OCI-LY1 (cell line): ENCODE measurements at regions not wholly inside any gene's neighbourhood (a gene's known extent, or its start where the extent isn't known, plus 50 kb on each side); places are given as distances from the start of the nearest gene placed in this dataset.

Source experiments
- H2AFZ ChIP-seq: fragments of 200-600 bp; sonication (generic), shearing (Covaris generic); 2 replicates; pipeline ENCODE4 v1.6.0; 2014; ENCODE audit warnings: antibody characterized with exemption, mild to moderate bottlenecking, low read length
- H3F3A ChIP-seq: fragments of 200-600 bp; sonication (generic), shearing (Covaris generic); 2 replicates; pipeline ENCODE4 v1.6.0; 2014; ENCODE audit warnings: mild to moderate bottlenecking, antibody characterized with exemption, low read length, moderate library complexity; ENCODE audit not compliant: insufficient read depth
- H3K27ac ChIP-seq: fragments of 200-600 bp; sonication (generic); 2 replicates; pipeline ENCODE4 v1.5.1; 2014; ENCODE audit warnings: low read length, mixed run types, mild to moderate bottlenecking, low read depth; ENCODE audit not compliant: poor library complexity, severe bottlenecking
- H3K27me3 ChIP-seq: fragments of 200-600 bp; sonication (generic); 2 replicates; pipeline ENCODE4 v1.6.0; 2014; ENCODE audit warnings: antibody characterized with exemption, mild to moderate bottlenecking, low read length, moderate library complexity; ENCODE audit not compliant: insufficient read depth
- H3K36me3 ChIP-seq: fragments of 200-600 bp; sonication (generic); 2 replicates; pipeline ENCODE4 v1.6.1; 2014; ENCODE audit warnings: mild to moderate bottlenecking, antibody characterized with exemption, low read length, moderate library complexity, mixed read lengths; ENCODE audit not compliant: insufficient read depth
- H3K4me1 ChIP-seq: fragments of 200-600 bp; sonication (generic); 2 replicates; pipeline ENCODE4 v1.5.1; 2014; ENCODE audit warnings: mild to moderate bottlenecking, low read length, moderate library complexity; ENCODE audit not compliant: insufficient read depth, severe bottlenecking
- H3K4me2 ChIP-seq: fragments of 200-600 bp; sonication (generic), shearing (Covaris generic); 2 replicates; pipeline ENCODE4 v1.6.1; 2014; ENCODE audit warnings: low read length
- H3K4me3 ChIP-seq: fragments of 200-600 bp; sonication (generic); 2 replicates; pipeline ENCODE4 v1.5.1; 2014; ENCODE audit warnings: low read length, low read depth, mild to moderate bottlenecking, mixed read lengths; ENCODE audit not compliant: poor library complexity, severe bottlenecking
- H3K79me2 ChIP-seq: fragments of 200-600 bp; shearing (Covaris generic); 2 replicates; pipeline ENCODE4 v1.6.1; 2016; ENCODE audit warnings: mixed run types, low read length, mixed read lengths; ENCODE audit not compliant: insufficient read depth
- H3K9ac ChIP-seq: fragments of 200-600 bp; sonication (generic), shearing (Covaris generic); 2 replicates; pipeline ENCODE4 v1.6.1; 2014; ENCODE audit warnings: mild to moderate bottlenecking, low read length, mixed read lengths
- H3K9me2 ChIP-seq: fragments of 200-600 bp; sonication (generic), shearing (Covaris generic); 2 replicates; pipeline ENCODE4 v1.6.1; 2014; ENCODE audit warnings: low read depth, mild to moderate bottlenecking, low read length, mixed read lengths
- H3K9me3 ChIP-seq: fragments of 200-600 bp; shearing (Covaris generic); 2 replicates; pipeline ENCODE4 v1.6.1; 2014; ENCODE audit warnings: low read length, mixed read lengths
- H4K20me1 ChIP-seq: fragments of 200-600 bp; sonication (generic), shearing (Covaris generic); 2 replicates; pipeline ENCODE4 v1.6.0; 2016; ENCODE audit warnings: mild to moderate bottlenecking, low read length; ENCODE audit not compliant: insufficient read depth
- EZH2 ChIP-seq: fragments of 200-600 bp; sonication (generic), shearing (Covaris generic); IDR thresholded peaks from 2 replicates; pipeline ENCODE4 v1.8.0; 2017; ENCODE audit warnings: borderline replicate concordance, mixed run types, mild to moderate bottlenecking, antibody characterized with exemption, low read length, moderate library complexity, mixed read lengths
- TF ChIP-seq, protein P1 (sequence below): fragments of 200-600 bp; sonication (generic), shearing (Covaris generic); IDR thresholded peaks from 2 replicates; pipeline ENCODE4 v1.5.1; 2017; ENCODE audit warnings: mild to moderate bottlenecking, antibody characterized with exemption, low read length, moderate library complexity, mixed read lengths

- Histone ChIP-seq H3K27me3 (no peaks in the 10 kb centered on the region), H3K9me3 (no peaks in the 10 kb centered on the region), H3K9me2 (no peaks in the 10 kb centered on the region), H3K79me2 (no peaks in the 10 kb centered on the region), H3K9ac (no peak overlapping the region), H2AFZ (no peak overlapping the region), H4K20me1 (no peaks in the 10 kb centered on the region), H3K27ac (no peak overlapping the region), H3K36me3 (no peaks in the 10 kb centered on the region), H3K4me1 (no peaks in the 10 kb centered on the region), H3K4me3 (no peak overlapping the region), H3F3A (no peaks in the 10 kb centered on the region), H3K4me2 (no peak overlapping the region)
- no peak for TF ChIP-seq EZH2
- TF ChIP-seq, protein P1, sequence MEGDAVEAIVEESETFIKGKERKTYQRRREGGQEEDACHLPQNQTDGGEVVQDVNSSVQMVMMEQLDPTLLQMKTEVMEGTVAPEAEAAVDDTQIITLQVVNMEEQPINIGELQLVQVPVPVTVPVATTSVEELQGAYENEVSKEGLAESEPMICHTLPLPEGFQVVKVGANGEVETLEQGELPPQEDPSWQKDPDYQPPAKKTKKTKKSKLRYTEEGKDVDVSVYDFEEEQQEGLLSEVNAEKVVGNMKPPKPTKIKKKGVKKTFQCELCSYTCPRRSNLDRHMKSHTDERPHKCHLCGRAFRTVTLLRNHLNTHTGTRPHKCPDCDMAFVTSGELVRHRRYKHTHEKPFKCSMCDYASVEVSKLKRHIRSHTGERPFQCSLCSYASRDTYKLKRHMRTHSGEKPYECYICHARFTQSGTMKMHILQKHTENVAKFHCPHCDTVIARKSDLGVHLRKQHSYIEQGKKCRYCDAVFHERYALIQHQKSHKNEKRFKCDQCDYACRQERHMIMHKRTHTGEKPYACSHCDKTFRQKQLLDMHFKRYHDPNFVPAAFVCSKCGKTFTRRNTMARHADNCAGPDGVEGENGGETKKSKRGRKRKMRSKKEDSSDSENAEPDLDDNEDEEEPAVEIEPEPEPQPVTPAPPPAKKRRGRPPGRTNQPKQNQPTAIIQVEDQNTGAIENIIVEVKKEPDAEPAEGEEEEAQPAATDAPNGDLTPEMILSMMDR, result no peak
Observed at GRCh38 chr18:43422518-43422917, 145.2 kb upstream of the SYT4 start.

DNA sequence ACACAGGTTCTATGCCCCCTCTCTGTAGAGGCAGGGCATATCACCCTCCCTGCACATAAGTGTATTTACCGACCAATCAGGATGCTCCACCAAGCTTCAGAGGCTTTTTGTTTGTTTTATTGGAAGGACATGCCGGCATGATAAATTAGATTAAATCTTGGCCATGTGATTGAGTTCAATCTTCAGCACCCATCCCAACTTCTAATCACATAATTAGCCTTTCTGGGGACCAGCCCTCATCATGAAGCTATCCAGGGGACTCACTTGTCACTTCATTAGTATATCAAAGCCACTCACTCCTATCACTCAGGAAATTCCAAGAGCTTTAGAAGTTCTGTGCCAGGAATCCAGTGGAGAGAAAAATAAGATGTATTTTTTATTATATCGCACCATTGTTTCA lies 158.6 kb upstream of the SYT4 start:
- Histone ChIP-seq H3K79me2 (no peaks in the 10 kb centered on the region), H3K4me1 (no peaks in the 10 kb centered on the region), H3K4me3 (no peak overlapping the region), H3K9me2 (no peaks in the 10 kb centered on the region), H3K36me3 (no peaks in the 10 kb centered on the region), H3K27me3 (no peaks in the 10 kb centered on the region), H3F3A (no peaks in the 10 kb centered on the region), H3K27ac (no peak overlapping the region), H4K20me1 (no peaks in the 10 kb centered on the region), H3K4me2 (no peak overlapping the region), H3K9me3 (no peaks in the 10 kb centered on the region), H3K9ac (no peak overlapping the region), H2AFZ (no peak overlapping the region)
- TF ChIP-seq EZH2, result no peak
- TF ChIP-seq, protein P1, result no peak

- H3K4me3 ChIP-seq, result no peak overlapping the region
- no peaks in the 10 kb centered on the region for H4K20me1 ChIP-seq
- H3K79me2 ChIP-seq, result no peaks in the 10 kb centered on the region
- H3K27me3 ChIP-seq, result no peaks in the 10 kb centered on the region
- H3K4me1 ChIP-seq, result no peaks in the 10 kb centered on the region
- no peak overlapping the region for H3K4me2 ChIP-seq
- H2AFZ ChIP-seq, result no peak overlapping the region
- TF ChIP-seq, protein P1, result no peak
- no peak for TF ChIP-seq EZH2
- H3K9me3 ChIP-seq, result no peaks in the 10 kb centered on the region
- no peaks in the 10 kb centered on the region for H3K9me2 ChIP-seq
- no peak overlapping the region for H3K9ac ChIP-seq
- no peaks in the 10 kb centered on the region for H3F3A ChIP-seq
- H3K36me3 ChIP-seq, result no peaks in the 10 kb centered on the region
- no peak overlapping the region for H3K27ac ChIP-seq
Observed at GRCh38 chr18:43442131-43442530, 164.8 kb upstream of the SYT4 start.
